Mucosa of stomach (tissue), 1 donor: ENCODE measurements at regions not wholly inside any gene's neighbourhood (a gene's known extent, or its start where the extent isn't known, plus 50 kb on each side); places are given as distances from the start of the nearest gene placed in this dataset.

ENCODE experiments used
- H3K27me3 ChIP-seq: one replicate; pipeline ENCODE4 v1.7.0; 2013; ENCODE audit warnings: mild to moderate bottlenecking, low read length; ENCODE audit not compliant: control insufficient read depth, insufficient read depth
- H3K36me3 ChIP-seq: one replicate; pipeline ENCODE4 v1.7.0; 2013; ENCODE audit warnings: low read length; ENCODE audit not compliant: control insufficient read depth, insufficient read depth
- H3K4me1 ChIP-seq: one replicate; pipeline ENCODE4 v1.7.0; 2013; ENCODE audit warnings: mild to moderate bottlenecking, low read length; ENCODE audit not compliant: control insufficient read depth, insufficient read depth
- H3K4me3 ChIP-seq: one replicate; pipeline ENCODE4 v1.7.0; 2013; ENCODE audit warnings: low read length
- H3K9ac ChIP-seq: one replicate; pipeline ENCODE4 v1.7.0; 2013; ENCODE audit warnings: mild to moderate bottlenecking, low read length, moderate library complexity
- H3K9me3 ChIP-seq: one replicate; pipeline ENCODE4 v1.7.0; 2013; ENCODE audit warnings: mild to moderate bottlenecking, low read length, moderate library complexity; ENCODE audit not compliant: control insufficient read depth
- donor health status: Pancreatic carcinoma.

GRCh38 chr2:109694190-109694589, 80.0 kb downstream of the SOWAHC start:
- Histone ChIP-seq H3K9me3 (no peaks in the 10 kb centered on the region), H3K27me3 (no peaks in the 10 kb centered on the region), H3K4me3 (no peak overlapping the region), H3K4me1 (peaks cover 53% of the 10 kb centered on the region), H3K36me3 (no peaks in the 10 kb centered on the region), H3K9ac (no peak overlapping the region)

- Histone ChIP-seq H3K4me3 (no peak overlapping the region), H3K4me1 (peaks cover 52% of the 10 kb centered on the region), H3K9ac (no peak overlapping the region), H3K9me3 (no peaks in the 10 kb centered on the region), H3K36me3 (no peaks in the 10 kb centered on the region), H3K27me3 (no peaks in the 10 kb centered on the region)
These were observed 81.1 kb downstream of the SOWAHC start for GRCh38 chr2:109695290-109695689.

GRCh38 chr2:109699646-109700045, 85.5 kb downstream of the SOWAHC start:
- Histone ChIP-seq H3K9ac (peak overlapping the region; percentile 53), H3K27me3 (no peaks in the 10 kb centered on the region), H3K4me1 (peaks cover 38% of the 10 kb centered on the region), H3K9me3 (no peaks in the 10 kb centered on the region), H3K4me3 (no peak overlapping the region), H3K36me3 (no peaks in the 10 kb centered on the region)

GRCh38 chr2:109700680-109701274, 86.6 kb downstream of the SOWAHC start:
- no peak overlapping the region for H3K4me3 ChIP-seq
- no peak overlapping the region for H3K9ac ChIP-seq
- H3K9me3 ChIP-seq, result no peaks in the 10 kb centered on the region
- H3K4me1 ChIP-seq, result peaks cover 37% of the 10 kb centered on the region
- H3K27me3 ChIP-seq, result no peaks in the 10 kb centered on the region
- H3K36me3 ChIP-seq, result no peaks in the 10 kb centered on the region

GRCh38 chr2:109701362-109701761, 87.2 kb downstream of the SOWAHC start:
- H3K9ac ChIP-seq, result no peak overlapping the region
- H3K27me3 ChIP-seq, result no peaks in the 10 kb centered on the region
- peaks cover 37% of the 10 kb centered on the region for H3K4me1 ChIP-seq
- no peaks in the 10 kb centered on the region for H3K9me3 ChIP-seq
- H3K4me3 ChIP-seq, result no peak overlapping the region
- H3K36me3 ChIP-seq, result no peaks in the 10 kb centered on the region

- Histone ChIP-seq H3K9ac (no peak overlapping the region), H3K4me3 (no peak overlapping the region), H3K4me1 (peaks cover 37% of the 10 kb centered on the region), H3K9me3 (no peaks in the 10 kb centered on the region), H3K36me3 (no peaks in the 10 kb centered on the region), H3K27me3 (no peaks in the 10 kb centered on the region)
These were observed 88.3 kb downstream of the SOWAHC start for GRCh38 chr2:109702250-109702985.

- H3K4me1 ChIP-seq, result peaks cover 37% of the 10 kb centered on the region
- no peaks in the 10 kb centered on the region for H3K36me3 ChIP-seq
- H3K9ac ChIP-seq, result no peak overlapping the region
- no peak overlapping the region for H3K4me3 ChIP-seq
- no peaks in the 10 kb centered on the region for H3K27me3 ChIP-seq
- H3K9me3 ChIP-seq, result no peaks in the 10 kb centered on the region
These were observed 88.9 kb downstream of the SOWAHC start for GRCh38 chr2:109703077-109703476.

GRCh38 chr2:109703798-109704197, 89.6 kb downstream of the SOWAHC start:
- H3K36me3 ChIP-seq, result no peaks in the 10 kb centered on the region
- H3K4me1 ChIP-seq, result peaks cover 37% of the 10 kb centered on the region
- H3K9ac ChIP-seq, result no peak overlapping the region
- no peaks in the 10 kb centered on the region for H3K9me3 ChIP-seq
- no peak overlapping the region for H3K4me3 ChIP-seq
- H3K27me3 ChIP-seq, result no peaks in the 10 kb centered on the region

GRCh38 chr2:109707281-109708147, 86.6 kb upstream of the RGPD5 start:
- Histone ChIP-seq H3K9ac (no peak overlapping the region), H3K9me3 (no peaks in the 10 kb centered on the region), H3K4me1 (peaks cover 5% of the 10 kb centered on the region), H3K4me3 (no peak overlapping the region), H3K27me3 (no peaks in the 10 kb centered on the region), H3K36me3 (no peaks in the 10 kb centered on the region)

- no peaks in the 10 kb centered on the region for H3K36me3 ChIP-seq
- no peaks in the 10 kb centered on the region for H3K9me3 ChIP-seq
- H3K9ac ChIP-seq, result no peak overlapping the region
- H3K4me1 ChIP-seq, result no peaks in the 10 kb centered on the region
- no peak overlapping the region for H3K4me3 ChIP-seq
- no peaks in the 10 kb centered on the region for H3K27me3 ChIP-seq
These were observed 83.4 kb upstream of the RGPD5 start for GRCh38 chr2:109710505-109711229.

GRCh38 chr2:109711230-109712122, 82.6 kb upstream of the RGPD5 start:
- no peaks in the 10 kb centered on the region for H3K27me3 ChIP-seq
- H3K9me3 ChIP-seq, result no peaks in the 10 kb centered on the region
- no peak overlapping the region for H3K9ac ChIP-seq
- no peak overlapping the region for H3K4me3 ChIP-seq
- no peaks in the 10 kb centered on the region for H3K4me1 ChIP-seq
- no peaks in the 10 kb centered on the region for H3K36me3 ChIP-seq
